DND-41 (cell line): ENCODE measurements at regions not wholly inside any gene's neighbourhood (a gene's known extent, or its start where the extent isn't known, plus 50 kb on each side); places are given as distances from the start of the nearest gene placed in this dataset.
A peak's percentile ranks its signal among the peaks of the same experiment; 100 is the strongest.

ENCODE experiments used
- ATAC-seq: fragments of 200-7000 bp; cut with Tn5 transposase; 3 replicates; pipeline ENCODE4 v1.9.1; 2021; ENCODE audit warnings: low read depth; ENCODE audit not compliant: insufficient read depth
- DNase-seq: peaks from one replicate; pipeline ENCODE4 v3.0.0-alpha.2; 2020
- H2AFZ ChIP-seq: 2 replicates; pipeline ENCODE4 v1.6.0; 2012; ENCODE audit warnings: low read depth, low read length
- H3K27ac ChIP-seq: 2 replicates; pipeline ENCODE4 v1.5.1; 2012; ENCODE audit warnings: low read length, inconsistent platforms
- H3K27me3 ChIP-seq: fragments of 200-600 bp; sonication (generic); 2 replicates; pipeline ENCODE4 v1.6.0; 2012; ENCODE audit warnings: low read length, mild to moderate bottlenecking, inconsistent platforms; ENCODE audit not compliant: insufficient read depth, poor library complexity
- H3K36me3 ChIP-seq: 2 replicates; pipeline ENCODE4 v1.5.1; 2012; ENCODE audit warnings: low read length, inconsistent platforms; ENCODE audit not compliant: insufficient read depth
- H3K4me1 ChIP-seq: 2 replicates; pipeline ENCODE4 v1.5.1; 2012; ENCODE audit warnings: mild to moderate bottlenecking, low read length; ENCODE audit not compliant: insufficient read depth
- H3K4me2 ChIP-seq: 2 replicates; pipeline ENCODE4 v1.6.0; 2012; ENCODE audit warnings: mild to moderate bottlenecking, moderate library complexity, low read length, inconsistent platforms; ENCODE audit not compliant: insufficient read depth
- H3K4me3 ChIP-seq, 2 experiments: fragments of 200-600 bp in 1 of 2; shearing (Covaris generic) in 1 of 2; 2 replicates each; pipeline ENCODE4 v1.5.1; 2012 to 2016; ENCODE audit warnings: inconsistent platforms in 2 of 2, low read length in 2 of 2, mild to moderate bottlenecking in 2 of 2, low read depth in 1 of 2, moderate library complexity in 1 of 2
- H3K79me2 ChIP-seq: 2 replicates; pipeline ENCODE4 v1.6.0; 2012; ENCODE audit warnings: low read length, inconsistent platforms; ENCODE audit not compliant: insufficient read depth
- H3K9ac ChIP-seq: 2 replicates; pipeline ENCODE4 v1.6.0; 2012; ENCODE audit warnings: low read depth, mild to moderate bottlenecking, inconsistent platforms, low read length, moderate library complexity
- H3K9me3 ChIP-seq: 2 replicates; pipeline ENCODE4 v1.5.1; 2012; ENCODE audit warnings: low read length, moderate library complexity, mild to moderate bottlenecking, inconsistent platforms; ENCODE audit not compliant: insufficient read depth, severe bottlenecking
- H4K20me1 ChIP-seq: 2 replicates; pipeline ENCODE4 v1.6.0; 2012; ENCODE audit warnings: low read length; ENCODE audit not compliant: insufficient read depth
- EZH2 ChIP-seq: IDR thresholded peaks from 3 replicates; pipeline ENCODE4 v1.6.1; 2012; ENCODE audit warnings: borderline replicate concordance, low read depth, mild to moderate bottlenecking, moderate library complexity, low read length, inconsistent platforms; ENCODE audit not compliant: severe bottlenecking
- TF ChIP-seq, protein P1 (sequence below): IDR thresholded peaks from 2 replicates; pipeline ENCODE4 v1.5.1; 2012; ENCODE audit warnings: borderline replicate concordance, low read length, moderate library complexity, mild to moderate bottlenecking; ENCODE audit not compliant: poor library complexity, severe bottlenecking; ENCODE audit errors: extremely low read depth

DNA sequence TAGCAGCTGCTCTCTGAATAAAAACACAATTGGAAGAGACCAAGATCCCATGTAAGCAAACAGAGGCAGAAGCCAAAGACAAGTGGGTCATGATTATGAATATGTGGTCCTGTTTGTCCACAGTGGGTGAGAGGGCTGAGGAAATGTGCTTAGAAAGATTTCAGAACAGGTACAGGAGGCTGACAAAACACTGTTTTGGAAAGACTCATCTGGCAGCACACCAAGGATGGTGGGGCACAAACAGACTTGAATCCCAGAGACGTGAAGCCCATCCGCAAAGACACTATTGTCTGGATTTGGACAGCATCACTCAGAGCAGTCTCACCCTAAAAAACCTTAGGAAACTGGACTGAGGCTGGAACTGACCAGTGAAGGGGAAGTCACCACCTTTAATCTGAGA lies 85.0 kb downstream of the ADRB2 start:
- H3K4me1 ChIP-seq, result no peaks in the 10 kb centered on the region

DNA sequence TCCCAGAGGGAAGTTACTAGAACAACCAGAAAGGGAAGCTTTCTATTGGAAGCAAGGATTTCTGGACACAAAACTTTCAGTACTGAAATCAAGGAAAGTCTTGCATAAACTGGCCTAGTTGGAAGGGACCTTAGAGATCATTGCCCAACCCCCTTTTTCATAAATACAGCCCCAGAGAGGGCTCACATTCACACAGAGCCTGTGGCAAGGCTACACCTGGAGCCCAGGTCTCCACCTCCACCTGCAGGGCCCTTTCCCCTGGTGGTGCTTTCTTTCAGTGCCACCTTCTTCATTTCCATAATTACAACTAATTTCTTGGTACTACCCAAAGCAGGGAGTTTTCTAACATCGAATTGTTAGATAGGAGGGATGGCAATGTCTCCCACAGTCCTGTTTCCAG lies 85.7 kb downstream of the ADRB2 start:
- Histone ChIP-seq H4K20me1 (no peaks in the 10 kb centered on the region), H3K27me3 (peaks cover 3% of the 10 kb centered on the region), H3K4me3 (no peak overlapping the region), H3K4me1 (no peaks in the 10 kb centered on the region), H3K9ac (no peak overlapping the region), H3K27ac (no peak overlapping the region), H3K79me2 (no peaks in the 10 kb centered on the region), H2AFZ (no peak overlapping the region), H3K4me2 (no peak overlapping the region), H3K9me3 (no peaks in the 10 kb centered on the region), H3K36me3 (no peaks in the 10 kb centered on the region)
- DNase-seq, result no peak
- no peak for TF ChIP-seq EZH2
- TF ChIP-seq, protein P1, sequence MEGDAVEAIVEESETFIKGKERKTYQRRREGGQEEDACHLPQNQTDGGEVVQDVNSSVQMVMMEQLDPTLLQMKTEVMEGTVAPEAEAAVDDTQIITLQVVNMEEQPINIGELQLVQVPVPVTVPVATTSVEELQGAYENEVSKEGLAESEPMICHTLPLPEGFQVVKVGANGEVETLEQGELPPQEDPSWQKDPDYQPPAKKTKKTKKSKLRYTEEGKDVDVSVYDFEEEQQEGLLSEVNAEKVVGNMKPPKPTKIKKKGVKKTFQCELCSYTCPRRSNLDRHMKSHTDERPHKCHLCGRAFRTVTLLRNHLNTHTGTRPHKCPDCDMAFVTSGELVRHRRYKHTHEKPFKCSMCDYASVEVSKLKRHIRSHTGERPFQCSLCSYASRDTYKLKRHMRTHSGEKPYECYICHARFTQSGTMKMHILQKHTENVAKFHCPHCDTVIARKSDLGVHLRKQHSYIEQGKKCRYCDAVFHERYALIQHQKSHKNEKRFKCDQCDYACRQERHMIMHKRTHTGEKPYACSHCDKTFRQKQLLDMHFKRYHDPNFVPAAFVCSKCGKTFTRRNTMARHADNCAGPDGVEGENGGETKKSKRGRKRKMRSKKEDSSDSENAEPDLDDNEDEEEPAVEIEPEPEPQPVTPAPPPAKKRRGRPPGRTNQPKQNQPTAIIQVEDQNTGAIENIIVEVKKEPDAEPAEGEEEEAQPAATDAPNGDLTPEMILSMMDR, result no peak
- no peak for ATAC-seq

More for the DNA sequence above, 85.0 kb downstream of the ADRB2 start:
- Histone ChIP-seq H3K9ac (no peak overlapping the region), H3K79me2 (no peaks in the 10 kb centered on the region), H3K36me3 (no peaks in the 10 kb centered on the region), H3K27me3 (peaks cover under 1% of the 10 kb centered on the region), H3K9me3 (no peaks in the 10 kb centered on the region), H2AFZ (no peak overlapping the region), H3K4me2 (no peak overlapping the region), H3K4me3 (no peak overlapping the region), H4K20me1 (no peaks in the 10 kb centered on the region), H3K27ac (no peak overlapping the region)
- no peak for TF ChIP-seq EZH2
- TF ChIP-seq, protein P1, result no peak
- no peak for DNase-seq
- no peak for ATAC-seq

DNA sequence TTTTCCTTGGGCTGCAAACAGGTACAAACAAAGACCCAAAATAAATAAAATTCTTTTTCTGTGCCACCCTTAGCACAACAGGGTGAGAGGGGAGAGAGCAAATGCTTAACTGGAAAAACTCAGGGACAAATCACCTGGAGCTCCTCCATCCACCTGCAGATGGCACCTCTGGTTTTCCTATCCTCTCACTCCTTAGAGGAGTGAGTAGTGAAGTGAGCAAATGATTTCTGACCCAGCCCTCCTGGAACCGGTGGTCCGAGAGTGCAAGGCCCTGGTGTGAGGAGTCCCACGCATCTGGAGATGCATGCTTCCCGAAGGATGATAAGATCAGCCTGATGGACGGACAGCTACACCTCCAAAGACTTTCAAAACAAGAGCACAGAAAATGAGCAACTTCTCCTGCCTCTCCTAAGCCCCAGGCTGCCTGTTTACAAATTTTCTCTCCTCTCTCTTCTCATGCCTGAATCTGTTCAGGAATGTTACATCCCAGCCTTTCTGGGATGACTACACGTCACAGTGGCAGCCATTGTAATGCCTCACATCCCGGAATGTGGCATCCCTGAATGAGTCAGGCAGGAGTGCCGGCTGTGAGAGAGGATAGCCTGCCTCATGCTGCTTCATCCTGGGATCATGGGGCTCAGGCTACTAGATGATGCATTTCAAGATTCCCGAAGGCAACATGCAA lies 86.4 kb downstream of the ADRB2 start:
- no peak overlapping the region for H3K4me3 ChIP-seq
- H3K9me3 ChIP-seq, result no peaks in the 10 kb centered on the region
- H2AFZ ChIP-seq, result no peak overlapping the region
- H3K27me3 ChIP-seq, result peaks cover 3% of the 10 kb centered on the region
- no peaks in the 10 kb centered on the region for H3K4me1 ChIP-seq
- H3K36me3 ChIP-seq, result no peaks in the 10 kb centered on the region
- H3K27ac ChIP-seq, result no peak overlapping the region
- H4K20me1 ChIP-seq, result no peaks in the 10 kb centered on the region
- no peaks in the 10 kb centered on the region for H3K79me2 ChIP-seq
- TF ChIP-seq EZH2, result no peak
- TF ChIP-seq, protein P1, result peak; percentile 10
- no peak overlapping the region for H3K4me2 ChIP-seq
- ATAC-seq (no peak), DNase-seq (no peak)
- no peak overlapping the region for H3K9ac ChIP-seq
